ENCODE measurements at regions not wholly inside any gene's neighbourhood (a gene's known extent, or its start where the extent isn't known, plus 50 kb on each side); places are given as distances from the start of the nearest gene placed in this dataset.

DNA sequence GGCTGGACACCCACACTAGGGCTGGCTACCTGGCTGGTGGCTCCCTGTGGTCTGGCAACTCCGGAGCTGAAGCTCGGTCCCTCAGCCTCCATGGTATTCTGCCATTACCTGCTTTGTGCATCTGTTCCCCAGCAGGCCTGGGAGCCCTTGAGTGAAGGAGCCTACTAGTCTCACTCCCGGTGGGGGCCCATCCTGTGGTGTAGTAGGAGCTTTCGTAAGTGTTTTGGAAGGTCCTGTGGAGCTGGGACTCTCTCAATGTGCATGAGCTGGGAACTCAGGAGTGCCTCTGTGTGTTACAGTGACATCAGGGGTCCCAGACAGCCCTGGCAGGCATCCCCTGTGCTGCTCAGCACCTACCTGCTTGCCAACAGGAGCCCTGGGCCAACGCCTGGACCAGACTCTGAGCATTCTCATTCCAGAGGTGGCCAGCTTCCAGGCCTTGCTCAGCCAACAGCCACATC, 267.1 kb downstream of the GADD45G start:
- 87% methylated on average over 5 of the region's 5 CpGs; no CpG with 5 or more reads in 1 of the 2 experiments for WGBS, 2 experiments (ENCODE audit: extremely low coverage in 1 of 2, insufficient coverage in 1 of 2, insufficient read length in 1 of 2, insufficient replicate concordance in 2 of 2, low coverage in 1 of 2, low lambda C conversion rate in 2 of 2, missing lambda C conversion rate in 1 of 2)
- Histone ChIP-seq H3K4me2 (ENCODE audit: insufficient read depth in 1 of 2, low read depth in 2 of 2, low read length in 2 of 2) (no peak overlapping the region), H4K91ac (replicated peaks; ENCODE audit: insufficient read length, low read length) (no peak overlapping the region), H2BK20ac (ENCODE audit: low read length) (no peak overlapping the region), H2BK15ac (ENCODE audit: low read length) (no peak overlapping the region), H3K9me3 (ENCODE audit: insufficient read depth in 2 of 2, low read depth in 1 of 2, low read length in 1 of 2) (no peaks in the 10 kb centered on the region), H2BK12ac (ENCODE audit: low read depth, low read length) (no peak overlapping the region), H3K23ac (ENCODE audit: insufficient read length) (no peak overlapping the region), H2AFZ (ENCODE audit: low read length) (no peak overlapping the region), H3K79me2 (ENCODE audit: control insufficient read depth in 1 of 2, insufficient read depth in 2 of 2, low read length in 2 of 2) (no peaks in the 10 kb centered on the region), H3K27me3 (replicated peaks in 1 of 4; ENCODE audit: control insufficient read depth in 3 of 4, extremely low read depth in 1 of 4, insufficient read depth in 3 of 4, low read length in 3 of 4) (no peaks in the 10 kb centered on the region), H3K14ac (ENCODE audit: insufficient read length) (no peak overlapping the region), H2BK5ac (ENCODE audit: low read depth, low read length) (no peak overlapping the region), H3K4ac (replicated peaks; ENCODE audit: insufficient read length, low read depth, low read length) (no peak overlapping the region), H4K5ac (ENCODE audit: insufficient read length, low read depth, low read length) (no peak overlapping the region), H3K79me1 (ENCODE audit: low read depth, low read length) (no peaks in the 10 kb centered on the region), H2BK120ac (replicated peaks; ENCODE audit: low read depth, low read length) (no peak overlapping the region), H3K4me1 (replicated peaks in 1 of 4; ENCODE audit: control insufficient read depth in 3 of 4, insufficient read depth in 4 of 4, low read length in 3 of 4) (no peaks in the 10 kb centered on the region; a peak in 1 of 7 replicates), H3K56ac (replicated peaks; ENCODE audit: insufficient read length, low read depth, low read length) (no peak overlapping the region), H3K36me3 (ENCODE audit: control insufficient read depth in 2 of 4, insufficient read depth in 4 of 4, low read length in 3 of 4) (no peaks in the 10 kb centered on the region), H3K23me2 (ENCODE audit: low read depth, low read length) (0 out of 2 replicates have a peak, but pooled peaks cover 3% of the 10 kb centered on the region), H2AK5ac (ENCODE audit: low read depth, low read length) (no peak overlapping the region), H3K4me3 (ENCODE audit: extremely low read depth in 1 of 4, insufficient read depth in 2 of 4, low read depth in 3 of 4, low read length in 4 of 4) (no peak overlapping the region), H4K20me1 (replicated peaks in 1 of 2; ENCODE audit: control insufficient read depth in 1 of 2, insufficient read depth in 2 of 2, low read length in 2 of 2) (no peaks in the 10 kb centered on the region), H3K27ac (ENCODE audit: low read depth, low read length) (no peak overlapping the region), H3K18ac (ENCODE audit: extremely low read depth, low read length) (no peak overlapping the region), H3K9ac (replicated peaks in 1 of 4; ENCODE audit: extremely low read depth in 1 of 4, low read depth in 3 of 4, low read length in 3 of 4) (no peak overlapping the region), H4K8ac (ENCODE audit: extremely low read depth, insufficient read depth, low read length) (no peak overlapping the region)
- TF ChIP-seq CHD1 (IDR thresholded peaks at IDR 0.05; ENCODE audit: low read depth, low read length): no peak
- no peak for TF ChIP-seq RAD21 (IDR thresholded peaks at IDR 0.05 in 1 of 2, conservative IDR thresholded peaks at IDR 0.05 in 1 of 2; ENCODE audit: low read depth in 2 of 2, low read length in 2 of 2)
- no peak for TF ChIP-seq HDAC6 (IDR thresholded peaks at IDR 0.05; ENCODE audit: low read depth, low read length)
- DNase-seq (ENCODE audit: low read depth in 1 of 2, low spot score in 2 of 2): no peak
- FAIRE-seq: no peak
- CTCF ChIA-PET (ENCODE audit: partially characterized antibody): interaction anchor here (1.3 kb wide), 1 partner anchor 25 kb away, joined by 3 read pairs; no protein-coding TSS in a partner anchor
- POLR2A ChIA-PET (ENCODE audit: partially characterized antibody): no interaction called here

Measured in H1 (cell line).